SK-MEL-5 (cell line): ENCODE measurements at regions not wholly inside any gene's neighbourhood (a gene's known extent, or its start where the extent isn't known, plus 50 kb on each side); places are given as distances from the start of the nearest gene placed in this dataset.

ENCODE experiments used
- DNase-seq: peaks from one replicate; pipeline ENCODE4 v3.0.0-alpha.2; 2016; ENCODE audit warnings: low read depth, low spot score
- in situ Hi-C: cut with HindIII; loops from 2 replicates; pipeline ENCODE4 v1.10.0; 2016; ENCODE audit warnings: low sequenced_read_pairs, high pct_unique_total_duplicates, low pct_unique_long_range_greater_than_20kb

GRCh38 chr4:13203101-13203500 lies 281.0 kb downstream of the RAB28 start:
- DNase-seq = no peak
- in situ Hi-C loops = no loop called here

DNA sequence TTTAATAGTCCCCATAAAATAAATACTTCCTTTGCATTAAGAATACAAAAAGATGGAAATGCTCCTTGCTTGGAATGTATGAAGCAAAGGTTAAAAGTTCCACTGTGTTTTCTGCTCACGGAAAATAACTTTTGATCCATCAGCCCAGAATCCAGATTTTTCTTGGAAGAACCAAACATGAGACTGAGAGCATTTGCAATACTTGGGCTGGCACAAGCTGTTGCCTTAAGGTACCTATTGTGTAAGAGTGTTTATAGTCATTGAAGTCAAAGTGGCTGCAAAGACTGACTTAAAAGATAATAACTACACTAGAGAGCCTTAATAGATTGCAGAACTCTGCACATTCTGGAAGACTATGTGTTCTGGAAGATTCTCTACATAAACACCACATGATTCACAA lies 281.4 kb downstream of the RAB28 start:
- in situ Hi-C loops = no loop called here
- DNase-seq = no peak

DNA sequence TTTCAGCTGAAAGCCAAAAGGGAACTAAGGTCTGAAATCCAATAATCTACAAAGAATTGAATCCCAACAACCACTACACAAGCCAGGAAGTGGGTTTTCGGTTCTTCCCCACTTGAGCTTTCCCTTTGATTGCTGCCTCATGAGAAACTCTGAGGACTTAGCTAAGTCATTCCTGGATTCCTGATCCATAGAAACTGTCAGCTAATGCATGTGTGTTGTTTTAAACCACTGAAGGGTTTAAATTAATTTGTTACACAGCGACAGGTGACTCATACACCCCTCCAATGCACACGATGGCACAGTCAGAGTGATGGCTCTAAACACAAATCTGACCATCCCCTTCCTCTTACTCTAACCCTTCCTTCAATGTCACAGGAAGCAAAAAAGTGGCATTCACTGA lies 282.9 kb downstream of the RAB28 start:
- no peak for DNase-seq
- in situ Hi-C loops = no loop called here

DNA sequence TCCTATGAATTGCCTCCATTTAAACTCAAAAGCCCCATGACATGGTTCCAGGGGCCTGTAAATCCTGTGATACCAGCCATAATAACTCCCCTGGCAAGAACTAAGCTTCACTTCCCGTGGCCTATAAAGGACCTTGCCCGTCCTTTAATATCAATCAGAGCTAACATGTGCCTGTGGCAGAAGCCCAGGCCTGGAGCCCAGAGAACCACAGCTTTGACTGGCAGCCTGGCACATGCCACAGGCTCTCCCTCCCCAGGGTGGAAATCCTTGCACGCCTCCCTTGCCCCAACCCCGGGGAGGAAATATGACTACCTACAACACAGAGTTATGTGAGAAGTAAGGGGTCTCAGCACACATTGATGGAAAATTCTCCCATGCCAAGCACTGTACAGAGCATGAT lies 287.4 kb downstream of the RAB28 start:
- peak; percentile 8 for DNase-seq
- in situ Hi-C loops = no loop called here

DNA sequence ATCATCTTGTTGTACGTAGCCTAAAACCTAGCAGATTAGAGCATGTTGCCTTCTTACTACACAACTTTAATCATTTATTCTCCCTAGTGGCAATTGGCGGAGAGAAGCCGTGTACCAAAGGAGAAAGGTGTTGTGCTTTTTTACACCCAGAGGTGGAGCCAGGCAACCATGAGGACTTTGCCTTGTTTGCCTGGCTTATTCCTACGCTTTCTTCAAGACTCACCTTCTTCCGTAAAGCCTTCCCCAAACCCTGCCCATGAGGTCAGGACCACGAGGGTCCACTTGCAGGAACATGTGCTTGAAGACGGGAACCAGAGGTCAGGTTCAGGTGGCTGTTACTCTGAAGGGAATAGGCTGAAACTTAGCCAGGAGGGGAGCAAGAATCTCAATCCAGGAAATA lies 290.5 kb downstream of the RAB28 start:
- in situ Hi-C loops = no loop called here
- no peak for DNase-seq

DNA sequence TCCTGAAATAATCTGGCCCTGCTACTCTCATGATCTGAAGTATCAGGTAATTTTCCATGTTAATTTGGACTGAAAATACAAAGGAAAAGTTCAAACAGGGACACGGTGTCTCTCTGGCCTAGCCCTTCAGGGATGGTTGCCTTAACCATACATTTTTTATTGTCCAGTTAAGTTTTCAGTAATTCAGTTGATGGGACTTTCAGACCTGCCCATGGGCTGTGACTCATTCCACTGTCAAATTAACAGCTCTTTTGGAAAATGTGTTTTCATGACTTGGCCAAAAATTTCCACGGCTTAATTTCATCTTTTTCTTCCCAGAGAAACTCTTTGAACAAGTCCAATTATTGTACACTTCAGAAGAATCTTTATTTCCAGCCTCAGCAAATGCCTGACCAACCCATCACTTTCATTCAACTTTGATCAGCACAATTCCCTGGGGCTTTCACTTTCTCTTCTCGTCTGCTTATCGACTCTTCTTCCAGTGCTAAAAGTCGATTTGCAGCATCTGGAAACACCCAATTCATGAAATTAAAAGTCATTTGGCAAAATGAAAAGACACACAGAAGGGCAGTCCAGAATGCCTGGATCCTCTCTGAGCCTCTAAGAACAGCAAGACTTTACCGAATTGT lies 293.9 kb downstream of the RAB28 start:
- in situ Hi-C loops = no loop called here
- no peak for DNase-seq

- DNase-seq = no peak
- in situ Hi-C loops = no loop called here
These were observed 299.9 kb downstream of the RAB28 start for GRCh38 chr4:13184199-13184598.

DNA sequence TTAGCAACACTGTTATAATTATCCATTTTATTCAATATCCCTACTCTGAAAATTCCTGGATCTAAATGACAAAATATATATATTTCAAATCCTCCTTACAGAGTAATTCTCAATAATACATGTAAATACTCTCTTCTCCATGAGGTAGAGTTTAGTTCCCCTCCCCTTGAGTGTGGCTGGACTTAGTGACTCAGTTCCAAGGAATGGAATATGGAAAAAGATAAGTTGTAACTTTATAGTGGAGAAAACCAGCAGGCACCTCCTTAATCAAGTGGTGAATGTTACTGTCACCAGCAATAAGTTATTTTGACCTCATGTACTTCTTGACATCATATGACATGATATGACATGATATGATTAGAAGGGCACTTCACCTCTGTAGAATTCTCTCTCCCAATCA lies 302.0 kb downstream of the RAB28 start:
- in situ Hi-C loops = no loop called here
- DNase-seq = no peak

DNA sequence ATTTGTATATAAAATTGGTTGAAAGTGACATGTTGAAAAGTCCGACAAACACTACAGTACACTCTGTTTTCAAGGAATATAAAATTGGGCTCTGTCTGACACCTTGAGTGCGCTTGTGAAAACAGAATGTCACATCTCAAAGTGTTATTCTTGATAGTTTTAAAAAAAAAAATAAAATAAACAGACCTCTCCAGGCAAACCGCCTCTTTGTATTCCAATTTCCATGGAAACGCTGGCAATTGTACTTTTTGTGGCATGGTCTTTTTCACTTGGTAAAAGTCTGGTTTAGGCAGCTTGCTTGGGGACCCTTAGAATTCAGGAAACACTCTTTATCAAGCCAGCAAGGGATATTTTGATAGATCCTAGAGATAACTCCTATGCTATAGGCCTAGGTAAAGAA lies 302.5 kb downstream of the RAB28 start:
- DNase-seq = no peak
- in situ Hi-C loops = no loop called here

- in situ Hi-C loops = no loop called here
- DNase-seq = no peak
These were observed 303.4 kb downstream of the RAB28 start for GRCh38 chr4:13180701-13181100.

DNA sequence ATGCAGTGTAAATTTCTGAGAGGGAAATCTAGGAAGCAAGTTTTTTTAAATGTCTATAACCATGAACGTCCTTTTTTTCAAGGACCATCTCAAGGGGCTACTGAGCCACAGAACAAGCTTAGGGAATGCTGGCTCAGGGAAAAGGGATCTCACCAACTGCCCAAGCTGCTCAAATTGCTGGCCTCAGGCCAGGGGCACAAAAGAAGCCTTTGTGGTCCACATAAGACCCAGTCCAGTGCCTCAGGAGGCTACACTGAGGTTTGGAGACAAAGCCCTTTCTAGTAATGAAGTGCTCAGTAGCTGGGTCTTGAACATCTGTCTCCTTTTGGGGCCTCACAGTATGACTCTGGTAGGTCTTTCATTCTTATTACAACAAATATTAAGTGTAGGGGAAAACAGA lies 305.5 kb downstream of the RAB28 start:
- in situ Hi-C loops = no loop called here
- peak; percentile 89 for DNase-seq

GRCh38 chr4:13176741-13177142 lies 307.4 kb downstream of the RAB28 start:
- no peak for DNase-seq
- in situ Hi-C loops = no loop called here

GRCh38 chr4:13174926-13175325 lies 309.2 kb downstream of the RAB28 start:
- no peak for DNase-seq
- in situ Hi-C loops = no loop called here

GRCh38 chr4:13174001-13174400 lies 310.1 kb downstream of the RAB28 start:
- in situ Hi-C loops = no loop called here
- no peak for DNase-seq

DNA sequence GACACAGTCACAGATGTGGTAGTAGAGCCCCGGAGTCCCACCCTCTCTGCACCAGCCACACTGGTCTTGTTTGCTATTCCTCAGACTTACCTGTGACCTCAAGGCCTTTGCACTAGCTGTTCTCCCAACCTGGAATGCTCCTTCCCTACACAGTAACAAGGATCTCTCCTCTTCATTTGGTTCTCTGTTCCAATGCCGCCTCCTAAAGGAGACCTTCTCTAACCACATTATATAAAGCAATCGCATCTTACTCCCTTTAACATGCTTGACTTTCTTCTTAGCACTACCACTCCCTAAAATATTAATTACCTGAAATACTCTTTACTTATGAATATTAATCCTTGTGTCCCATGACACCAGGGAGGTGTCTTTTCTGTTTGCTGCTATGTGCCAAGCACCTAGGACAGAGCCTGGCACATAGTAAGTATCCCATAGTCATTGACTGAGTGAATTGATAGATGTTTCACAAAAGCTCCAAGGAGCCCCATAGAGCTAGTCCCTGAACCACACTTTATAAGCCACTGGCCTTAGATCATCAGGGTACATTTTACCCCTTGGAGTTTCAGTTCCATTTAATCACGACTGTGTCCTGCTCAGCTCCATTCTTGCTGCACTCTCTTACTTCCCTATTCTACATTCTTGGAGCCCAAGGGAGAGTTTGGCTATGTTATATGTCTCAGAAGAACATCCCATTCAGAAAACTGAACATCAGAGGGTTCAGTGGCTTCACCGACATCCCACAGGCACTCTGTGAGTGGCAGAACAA lies 312.7 kb downstream of the RAB28 start:
- in situ Hi-C loops = no loop called here
- peak; percentile 8 for DNase-seq

DNA sequence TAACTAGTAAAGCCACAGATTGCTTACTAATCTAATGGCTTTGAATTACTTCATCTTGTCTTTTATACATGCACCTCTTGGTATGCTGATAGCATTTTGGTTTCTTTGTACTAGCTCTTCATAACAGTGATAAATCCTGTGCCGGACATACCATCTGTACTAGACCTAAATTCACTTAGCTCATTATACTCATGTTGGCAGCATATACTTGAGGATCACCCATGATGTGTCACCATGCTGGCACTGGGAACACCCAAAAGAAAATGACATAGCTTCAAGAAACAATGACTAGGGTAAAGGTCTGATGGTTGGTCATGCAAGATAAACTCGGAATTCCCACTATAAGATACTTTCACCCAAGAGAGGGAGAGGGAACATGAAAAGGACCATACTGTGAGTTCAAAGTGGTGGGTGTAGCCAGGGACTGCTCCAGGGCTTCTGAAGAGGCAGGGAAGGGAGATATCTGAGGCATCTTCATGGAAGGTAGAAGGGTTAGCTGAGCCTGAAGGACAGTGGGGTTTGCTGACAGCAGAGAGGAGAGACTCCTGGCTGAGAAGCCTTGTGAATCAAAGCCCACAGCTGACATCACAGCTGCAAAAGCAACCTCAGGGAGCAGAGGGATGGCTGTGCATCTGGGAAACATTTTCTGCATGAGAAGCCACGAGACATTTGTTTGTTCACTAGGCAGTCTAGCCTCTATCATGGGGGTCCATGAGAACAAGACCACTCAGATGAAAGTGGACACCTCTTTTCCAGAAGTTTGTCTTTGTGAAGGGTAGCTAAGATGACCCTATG lies 314.2 kb downstream of the RAB28 start:
- DNase-seq = no peak
- in situ Hi-C loops = no loop called here

DNA sequence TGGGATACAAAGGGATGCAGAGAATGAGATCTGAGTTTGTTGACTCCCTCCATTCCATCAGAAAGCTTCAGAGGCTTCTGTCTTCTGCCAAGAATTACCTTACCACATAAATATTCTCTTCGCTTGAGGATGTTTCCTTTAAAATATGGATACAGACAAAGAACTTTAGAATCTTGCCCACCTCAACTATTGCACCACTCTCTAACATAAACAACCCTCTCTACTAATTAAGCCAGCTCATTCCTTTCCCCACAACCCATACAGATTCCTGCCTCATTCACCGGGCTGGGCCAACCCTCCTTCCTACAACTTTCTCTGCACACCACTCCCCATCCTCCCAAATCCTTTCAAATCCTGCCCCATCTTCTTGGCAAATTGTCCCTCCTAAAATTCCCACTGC lies 315.8 kb downstream of the RAB28 start:
- DNase-seq = no peak
- in situ Hi-C loops = no loop called here

DNA sequence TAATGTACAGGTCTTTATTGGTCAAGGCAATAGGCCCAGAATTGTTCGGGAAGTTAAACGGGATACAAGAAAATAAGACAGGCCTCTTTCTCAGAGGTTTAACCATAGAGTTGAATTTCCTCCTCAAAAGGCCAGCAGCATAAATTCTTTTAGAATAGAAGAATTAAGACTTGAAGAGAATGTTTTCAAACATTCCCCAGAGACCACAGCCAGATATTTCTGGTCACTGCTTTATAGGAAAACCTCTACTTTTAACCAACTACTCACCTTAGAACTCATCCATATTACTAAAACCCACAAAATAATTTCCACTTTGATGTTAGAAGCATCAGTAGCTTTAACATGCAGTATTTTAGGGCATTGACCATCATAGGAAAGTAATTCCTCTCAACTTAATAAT lies 317.9 kb downstream of the RAB28 start:
- DNase-seq = no peak
- in situ Hi-C loops = no loop called here
